ENCODE measurements at regions not wholly inside any gene's neighbourhood (a gene's known extent, or its start where the extent isn't known, plus 50 kb on each side); places are given as distances from the start of the nearest gene placed in this dataset.

DNA sequence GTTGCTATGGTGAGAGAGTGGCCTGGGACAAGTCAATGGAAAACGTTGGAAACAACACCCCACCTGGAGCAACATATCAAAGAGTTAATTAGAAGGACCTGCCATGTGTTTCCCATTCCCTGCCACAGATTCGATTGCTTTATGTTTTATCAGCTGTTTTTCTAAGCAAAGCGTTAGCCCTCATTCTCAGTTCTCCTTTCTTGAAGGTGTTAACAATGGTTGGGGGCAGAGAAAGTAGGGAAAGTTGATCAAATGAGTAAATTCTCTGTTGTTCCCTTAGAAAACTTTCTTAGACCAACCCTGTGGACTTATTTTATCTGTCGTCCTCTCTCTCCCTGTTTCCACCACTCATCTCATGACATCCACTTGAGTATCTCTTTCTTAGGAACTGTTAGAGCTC, 102.5 kb downstream of the ADAMTS15 start:
- TF ChIP-seq POLR2AphosphoS5 (IDR thresholded peaks at IDR 0.05; ENCODE audit: low read depth, low read length) = no peak
- TF ChIP-seq SIN3A (IDR thresholded peaks at IDR 0.05; ENCODE audit: borderline replicate concordance, insufficient read depth, low read length) = no peak
- TF ChIP-seq, protein P1, sequence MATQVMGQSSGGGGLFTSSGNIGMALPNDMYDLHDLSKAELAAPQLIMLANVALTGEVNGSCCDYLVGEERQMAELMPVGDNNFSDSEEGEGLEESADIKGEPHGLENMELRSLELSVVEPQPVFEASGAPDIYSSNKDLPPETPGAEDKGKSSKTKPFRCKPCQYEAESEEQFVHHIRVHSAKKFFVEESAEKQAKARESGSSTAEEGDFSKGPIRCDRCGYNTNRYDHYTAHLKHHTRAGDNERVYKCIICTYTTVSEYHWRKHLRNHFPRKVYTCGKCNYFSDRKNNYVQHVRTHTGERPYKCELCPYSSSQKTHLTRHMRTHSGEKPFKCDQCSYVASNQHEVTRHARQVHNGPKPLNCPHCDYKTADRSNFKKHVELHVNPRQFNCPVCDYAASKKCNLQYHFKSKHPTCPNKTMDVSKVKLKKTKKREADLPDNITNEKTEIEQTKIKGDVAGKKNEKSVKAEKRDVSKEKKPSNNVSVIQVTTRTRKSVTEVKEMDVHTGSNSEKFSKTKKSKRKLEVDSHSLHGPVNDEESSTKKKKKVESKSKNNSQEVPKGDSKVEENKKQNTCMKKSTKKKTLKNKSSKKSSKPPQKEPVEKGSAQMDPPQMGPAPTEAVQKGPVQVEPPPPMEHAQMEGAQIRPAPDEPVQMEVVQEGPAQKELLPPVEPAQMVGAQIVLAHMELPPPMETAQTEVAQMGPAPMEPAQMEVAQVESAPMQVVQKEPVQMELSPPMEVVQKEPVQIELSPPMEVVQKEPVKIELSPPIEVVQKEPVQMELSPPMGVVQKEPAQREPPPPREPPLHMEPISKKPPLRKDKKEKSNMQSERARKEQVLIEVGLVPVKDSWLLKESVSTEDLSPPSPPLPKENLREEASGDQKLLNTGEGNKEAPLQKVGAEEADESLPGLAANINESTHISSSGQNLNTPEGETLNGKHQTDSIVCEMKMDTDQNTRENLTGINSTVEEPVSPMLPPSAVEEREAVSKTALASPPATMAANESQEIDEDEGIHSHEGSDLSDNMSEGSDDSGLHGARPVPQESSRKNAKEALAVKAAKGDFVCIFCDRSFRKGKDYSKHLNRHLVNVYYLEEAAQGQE (IDR thresholded peaks at IDR 0.05; ENCODE audit: insufficient read depth in 1 of 2, low read depth in 2 of 2, low read length in 2 of 2) = no peak
- no peak for TF ChIP-seq FOXP2 (optimal IDR thresholded peaks at IDR 0.05; ENCODE audit: borderline replicate concordance, extremely low read depth, extremely low read length, insufficient read depth)
- TF ChIP-seq TAF1 (IDR thresholded peaks at IDR 0.05; ENCODE audit: borderline replicate concordance, insufficient read depth, low read length) = no peak

- TF ChIP-seq TAF1 (IDR thresholded peaks at IDR 0.05; ENCODE audit: borderline replicate concordance, insufficient read depth, low read length) = no peak
- no peak for TF ChIP-seq SIN3A (IDR thresholded peaks at IDR 0.05; ENCODE audit: borderline replicate concordance, insufficient read depth, low read length)
Observed at GRCh38 chr11:130551388-130551787, 102.9 kb downstream of the ADAMTS15 start.

GRCh38 chr11:130553306-130553705, 104.9 kb downstream of the ADAMTS15 start:
- no peak for TF ChIP-seq FOXP2 (optimal IDR thresholded peaks at IDR 0.05; ENCODE audit: borderline replicate concordance, extremely low read depth, extremely low read length, insufficient read depth)
- no peak for TF ChIP-seq POLR2AphosphoS5 (IDR thresholded peaks at IDR 0.05; ENCODE audit: low read depth, low read length)
- TF ChIP-seq, protein P1 (IDR thresholded peaks at IDR 0.05; ENCODE audit: insufficient read depth in 1 of 2, low read depth in 2 of 2, low read length in 2 of 2) = no peak
- no peak for TF ChIP-seq SIN3A (IDR thresholded peaks at IDR 0.05; ENCODE audit: borderline replicate concordance, insufficient read depth, low read length)
- TF ChIP-seq TAF1 (IDR thresholded peaks at IDR 0.05; ENCODE audit: borderline replicate concordance, insufficient read depth, low read length) = no peak

GRCh38 chr11:130554241-130555055, 106.0 kb downstream of the ADAMTS15 start:
- TF ChIP-seq POLR2AphosphoS5 (IDR thresholded peaks at IDR 0.05; ENCODE audit: low read depth, low read length) (no peak), TAF1 (IDR thresholded peaks at IDR 0.05; ENCODE audit: borderline replicate concordance, insufficient read depth, low read length) (no peak), SIN3A (IDR thresholded peaks at IDR 0.05; ENCODE audit: borderline replicate concordance, insufficient read depth, low read length) (no peak), FOXP2 (optimal IDR thresholded peaks at IDR 0.05; ENCODE audit: borderline replicate concordance, extremely low read depth, extremely low read length, insufficient read depth) (no peak)
- TF ChIP-seq, protein P1 (IDR thresholded peaks at IDR 0.05; ENCODE audit: insufficient read depth in 1 of 2, low read depth in 2 of 2, low read length in 2 of 2) = no peak

GRCh38 chr11:130555251-130555841, 106.9 kb downstream of the ADAMTS15 start:
- TF ChIP-seq TAF1 (IDR thresholded peaks at IDR 0.05; ENCODE audit: borderline replicate concordance, insufficient read depth, low read length) = no peak
- TF ChIP-seq, protein P1 (IDR thresholded peaks at IDR 0.05; ENCODE audit: insufficient read depth in 1 of 2, low read depth in 2 of 2, low read length in 2 of 2) = no peak
- no peak for TF ChIP-seq FOXP2 (optimal IDR thresholded peaks at IDR 0.05; ENCODE audit: borderline replicate concordance, extremely low read depth, extremely low read length, insufficient read depth)
- no peak for TF ChIP-seq SIN3A (IDR thresholded peaks at IDR 0.05; ENCODE audit: borderline replicate concordance, insufficient read depth, low read length)
- no peak for TF ChIP-seq POLR2AphosphoS5 (IDR thresholded peaks at IDR 0.05; ENCODE audit: low read depth, low read length)

All from PFSK-1 (cell line).